NB4 (cell line): ENCODE measurements at regions not wholly inside any gene's neighbourhood (a gene's known extent, or its start where the extent isn't known, plus 50 kb on each side); places are given as distances from the start of the nearest gene placed in this dataset.

Experiments used
- CTCF ChIP-seq: IDR thresholded peaks from one replicate; pipeline ENCODE4 v1.5.1; 2012; ENCODE audit warnings: low read depth, low read length
- MAX ChIP-seq: IDR thresholded peaks from 2 replicates; pipeline ENCODE4 v1.6.1; 2011; ENCODE audit warnings: low read depth, low read length
- MYC ChIP-seq: IDR thresholded peaks from 2 replicates; pipeline ENCODE4 v1.6.1; 2011; ENCODE audit warnings: low read depth, low read length
- POLR2A ChIP-seq: IDR thresholded peaks from 2 replicates; pipeline ENCODE4 v1.6.1; 2011; ENCODE audit warnings: mild to moderate bottlenecking; ENCODE audit not compliant: insufficient read length; ENCODE audit errors: extremely low read depth

- TF ChIP-seq CTCF: no peak
- no peak for TF ChIP-seq MAX
- TF ChIP-seq POLR2A: no peak
- no peak for TF ChIP-seq MYC
Observed at GRCh38 chr13:109974354-109974753, 188.0 kb upstream of the IRS2 start.
